GM18505 (cell line): ENCODE measurements at regions not wholly inside any gene's neighbourhood (a gene's known extent, or its start where the extent isn't known, plus 50 kb on each side); places are given as distances from the start of the nearest gene placed in this dataset.

Source experiments
- ATAC-seq: cut with Tn5 transposase; IDR thresholded peaks from one replicate; pipeline ENCODE4 v1.9.1; 2021; ENCODE audit not compliant: unreplicated experiment
- POLR2A ChIP-seq: IDR thresholded peaks from 4 replicates; pipeline ENCODE4 v1.6.1; 2011; ENCODE audit warnings: borderline replicate concordance; ENCODE audit not compliant: insufficient read depth, insufficient read length; ENCODE audit errors: extremely low read depth

DNA sequence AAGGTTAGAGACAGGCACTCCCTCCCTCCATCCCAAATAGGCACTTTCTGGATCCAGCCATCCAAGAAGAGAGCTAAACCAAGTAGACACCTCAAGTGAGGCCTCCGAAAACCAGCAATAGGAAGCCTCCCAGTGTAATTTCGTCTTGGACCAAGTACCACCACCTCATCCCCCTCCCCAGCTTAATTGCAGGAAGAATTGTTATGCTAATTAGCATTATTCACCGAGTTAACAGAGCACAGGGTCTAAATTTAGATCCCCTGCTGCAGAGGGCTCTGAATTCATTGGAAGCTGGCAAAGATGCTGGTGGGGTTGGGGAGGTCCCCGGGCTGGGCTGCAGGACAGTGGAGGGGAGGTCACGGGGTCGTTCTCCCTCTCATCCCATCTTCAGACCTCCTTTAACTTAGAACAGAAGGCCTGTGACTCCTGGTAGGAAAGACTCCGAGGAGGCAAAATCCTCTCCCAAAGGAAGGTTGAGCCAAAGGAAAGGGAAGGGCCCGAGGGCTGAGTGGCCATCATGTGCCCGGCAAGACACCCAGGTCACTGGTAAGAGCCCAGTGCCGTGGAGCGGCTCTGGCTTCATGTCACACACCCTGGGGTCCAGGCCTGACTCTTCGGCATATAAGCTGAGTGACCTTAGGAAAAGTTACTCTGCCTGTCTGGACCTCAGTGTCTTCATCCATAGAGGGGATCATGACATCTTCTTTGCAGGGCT, 209.2 kb upstream of the GRIK3 start:
- no peak for TF ChIP-seq POLR2A
- no peak for ATAC-seq

- no peak for ATAC-seq
Observed at GRCh38 chr1:37244083-37244480, 209.8 kb upstream of the GRIK3 start.

GRCh38 chr1:37244815-37245214, 210.5 kb upstream of the GRIK3 start:
- no peak for TF ChIP-seq POLR2A
- ATAC-seq, result no peak

More at GRCh38 chr1:37244083-37244480, 209.8 kb upstream of the GRIK3 start:
- TF ChIP-seq POLR2A, result no peak

DNA sequence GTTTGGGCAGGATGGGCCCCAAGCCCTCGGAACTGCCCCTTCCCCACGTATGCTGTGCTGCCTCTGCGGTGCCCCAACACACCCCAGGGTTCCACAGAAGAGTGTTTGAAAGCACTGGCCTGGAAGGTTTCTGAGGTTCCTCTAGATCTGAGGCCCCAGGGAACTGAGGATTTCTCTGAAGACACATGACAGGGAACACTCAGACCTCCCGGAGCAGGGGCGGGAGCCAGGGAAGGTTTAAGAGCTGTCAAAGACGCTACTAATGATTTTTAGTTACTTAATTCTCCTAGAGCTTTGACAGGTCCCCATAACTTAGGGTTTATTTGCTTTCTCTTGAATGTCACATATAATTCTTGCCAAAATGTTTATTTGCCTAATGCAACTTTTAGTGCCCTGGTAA, 212.3 kb upstream of the GRIK3 start:
- no peak for TF ChIP-seq POLR2A
- no peak for ATAC-seq

DNA sequence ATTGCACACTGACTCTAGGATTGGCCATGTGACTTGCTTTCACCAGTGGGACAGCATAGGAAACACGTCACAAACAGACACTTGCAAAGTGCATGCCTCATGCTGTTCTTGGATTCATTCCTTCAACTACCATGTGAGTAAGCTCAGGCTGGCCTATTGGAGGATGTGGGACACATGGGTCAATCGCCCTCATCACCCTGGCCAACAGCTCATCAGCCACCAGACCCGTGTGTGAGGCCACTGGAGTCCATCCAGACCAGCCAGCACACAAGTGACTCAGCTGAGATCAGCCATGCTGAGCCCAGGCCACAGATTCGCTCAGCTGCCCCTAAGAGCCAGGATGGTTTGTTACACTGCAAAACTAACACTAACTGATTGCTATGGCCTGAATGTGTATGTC, 216.1 kb upstream of the GRIK3 start:
- TF ChIP-seq POLR2A, result no peak
- ATAC-seq, result no peak

DNA sequence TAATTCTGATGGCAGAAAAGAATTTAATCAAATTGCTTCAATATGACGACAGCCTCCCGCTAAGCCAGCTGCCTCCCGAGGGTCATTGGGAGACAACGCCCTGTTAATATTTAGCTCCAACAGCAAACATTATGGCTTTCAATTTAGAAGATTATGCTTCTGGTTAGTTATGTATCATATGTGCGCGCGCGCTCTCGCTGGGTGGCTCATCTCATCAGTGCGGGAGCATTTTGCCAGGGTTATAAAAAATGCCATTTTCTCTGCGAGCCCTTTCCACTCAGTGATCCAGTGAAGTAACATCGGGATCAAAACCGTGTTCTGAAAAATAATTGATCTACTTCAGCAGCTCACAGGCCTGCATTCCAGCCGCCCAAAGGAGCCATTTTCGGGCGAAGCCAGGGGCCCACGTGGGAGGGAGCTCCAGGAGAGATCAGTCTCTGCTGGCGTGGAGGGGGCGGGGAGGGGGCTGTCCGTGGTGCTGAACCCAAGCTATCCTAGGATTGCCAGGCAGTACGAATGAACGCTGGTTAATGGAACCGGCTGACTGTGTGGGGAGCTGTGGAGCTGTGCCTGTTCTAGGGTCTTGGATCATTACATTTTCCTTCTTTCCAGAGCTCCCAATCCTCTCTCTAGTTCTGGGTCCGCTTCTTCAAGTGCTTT, 219.1 kb upstream of the ZC3H12A start:
- no peak for TF ChIP-seq POLR2A
- no peak for ATAC-seq

- TF ChIP-seq POLR2A, result no peak
- ATAC-seq, result no peak
Observed at GRCh38 chr1:37255868-37256267, 218.5 kb upstream of the ZC3H12A start.

GRCh38 chr1:37257646-37258045, 216.7 kb upstream of the ZC3H12A start:
- no peak for TF ChIP-seq POLR2A
- ATAC-seq, result no peak

DNA sequence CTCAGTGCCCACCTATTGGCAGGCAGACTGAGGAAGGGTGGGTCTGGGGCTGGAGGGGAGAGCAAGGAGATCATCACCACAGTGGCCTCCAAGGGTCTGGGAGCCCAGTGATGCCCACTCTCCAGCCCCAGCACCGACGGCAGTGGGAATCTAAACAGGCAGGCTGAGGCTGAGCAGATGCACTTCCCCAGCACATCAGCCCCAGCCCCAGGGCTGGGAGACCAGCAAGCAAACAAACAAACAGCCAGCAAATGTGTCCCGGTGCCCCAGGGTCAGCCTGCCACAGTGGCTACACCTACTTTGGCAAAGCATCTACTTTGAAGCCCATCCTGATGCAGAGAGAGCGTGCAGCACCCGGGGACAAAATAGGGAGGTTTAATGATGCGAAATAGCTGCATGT, 216.3 kb upstream of the ZC3H12A start:
- no peak for ATAC-seq
- no peak for TF ChIP-seq POLR2A

DNA sequence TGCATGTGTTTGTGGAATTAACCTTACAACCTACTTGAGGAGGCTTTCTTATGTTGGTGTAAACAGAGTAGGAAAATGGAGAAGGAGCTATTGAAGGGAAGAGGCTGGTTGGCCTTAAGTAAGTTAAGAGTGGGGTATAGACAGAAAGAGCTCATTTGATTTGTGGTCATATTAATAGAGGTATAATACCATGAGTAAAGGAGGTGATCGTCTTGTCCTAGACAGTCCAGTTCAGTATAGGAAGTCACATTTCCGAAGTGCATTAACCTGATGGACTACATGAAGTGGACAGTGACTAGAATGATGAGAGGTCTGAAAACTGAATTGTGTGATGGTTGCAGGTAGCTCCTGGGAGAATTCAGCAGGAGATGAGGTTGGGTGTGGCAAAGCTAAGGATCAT, 215.4 kb upstream of the ZC3H12A start:
- no peak for TF ChIP-seq POLR2A
- ATAC-seq, result no peak

GRCh38 chr1:37261129-37261528, 213.3 kb upstream of the ZC3H12A start:
- no peak for TF ChIP-seq POLR2A

DNA sequence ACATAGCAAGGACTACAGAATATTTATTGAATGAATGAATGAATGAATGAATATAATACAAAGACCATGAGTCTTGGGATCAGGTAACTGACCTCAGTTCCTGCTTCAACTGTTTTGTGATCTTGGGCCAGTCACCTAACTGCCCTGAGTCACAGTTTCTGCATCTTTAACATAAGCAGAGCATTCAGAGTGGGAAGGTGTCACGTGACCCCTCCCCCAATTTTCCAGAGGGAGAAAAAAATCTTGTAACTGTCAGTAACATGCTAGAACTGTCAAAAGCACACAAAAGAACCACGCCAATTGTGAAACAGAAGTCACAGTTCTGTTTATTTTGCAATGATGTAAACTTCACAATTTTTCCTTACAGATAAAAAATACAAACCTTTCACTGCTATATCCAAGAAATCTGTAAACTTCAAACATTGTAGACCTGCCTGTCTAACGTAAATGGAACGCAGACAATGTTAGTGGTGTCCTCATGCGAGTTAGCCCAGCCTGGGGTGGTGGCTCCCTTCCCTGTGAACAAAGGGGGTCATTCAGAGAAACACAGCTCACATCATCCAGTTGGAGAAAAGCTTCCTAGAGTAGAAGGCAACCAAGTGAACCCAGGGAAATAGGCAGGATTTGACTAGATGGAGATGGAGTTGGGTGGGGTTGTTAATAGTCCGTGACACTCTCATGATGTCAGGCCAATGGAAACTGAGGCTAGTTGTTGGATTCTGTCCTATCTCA, 211.8 kb upstream of the ZC3H12A start:
- TF ChIP-seq POLR2A, result no peak
- no peak for ATAC-seq

More at GRCh38 chr1:37261129-37261528, 213.3 kb upstream of the ZC3H12A start:
- no peak for ATAC-seq

- TF ChIP-seq POLR2A, result no peak
- no peak for ATAC-seq
Observed at GRCh38 chr1:37265156-37265555, 209.2 kb upstream of the ZC3H12A start.
